ENCODE measurements at regions not wholly inside any gene's neighbourhood (a gene's known extent, or its start where the extent isn't known, plus 50 kb on each side); places are given as distances from the start of the nearest gene placed in this dataset.

DNA sequence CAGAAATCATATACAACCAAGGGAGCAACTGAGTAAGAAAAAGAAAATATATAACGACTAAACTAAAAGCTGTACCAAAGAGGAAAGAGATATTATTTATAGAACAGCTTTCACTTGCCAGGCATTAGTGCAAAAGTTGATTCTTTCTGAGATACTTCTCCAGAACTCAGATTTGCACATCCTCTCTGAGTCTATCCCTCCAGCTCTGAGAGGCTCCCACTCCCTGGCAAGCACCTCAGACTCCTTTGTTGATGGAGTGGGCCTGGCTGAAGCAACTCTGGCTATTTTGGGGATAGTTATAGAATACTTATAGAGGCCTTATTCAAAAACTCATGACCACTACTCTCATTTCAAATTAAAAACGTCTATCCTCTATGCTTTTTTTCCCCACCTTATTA, 501.6 kb upstream of the TNP1 start:
- H3K4me2 ChIP-seq (replicated peaks; ENCODE audit: extremely low read depth, low read length, poor library complexity, severe bottlenecking) = no peak overlapping the region
- H3K9ac ChIP-seq (ENCODE audit: insufficient read depth, low read length, poor library complexity, severe bottlenecking) = no peak overlapping the region
- intact Hi-C loops (cut with micrococcal nuclease) = no loop called here
- no peaks in the 10 kb centered on the region for H3K36me3 ChIP-seq (replicated peaks in 1 of 2; ENCODE audit: control insufficient read depth in 1 of 2, insufficient read depth in 2 of 2, low read length in 2 of 2)
- peaks cover 0 to 2% (median 0%) of the 10 kb centered on the region in 7 donors for H3K9me3 Mint-ChIP-seq
- H3K79me2 ChIP-seq (ENCODE audit: insufficient read depth, low read length) = no peaks in the 10 kb centered on the region
- peaks cover 48 to 52% of the 10 kb centered on the region in 2 donors for H3K4me1 ChIP-seq (ENCODE audit: control insufficient read depth in 1 of 2, insufficient read depth in 2 of 2, low read length in 2 of 2)
- peak overlapping the region in 1 of 2 donors; percentile 69 for H3K4me3 Mint-ChIP-seq
- DNase-seq = no peak
- no CpG with 5 or more reads among the region's 2 CpGs for WGBS (ENCODE audit: insufficient coverage)
- H3K27ac Mint-ChIP-seq = no peak overlapping the region
- peak overlapping the region in 1 of 3 experiments; percentile 1 for H3K4me3 ChIP-seq (replicated peaks in 1 of 3; ENCODE audit: low read depth in 2 of 3, low read length in 3 of 3)
- peaks cover 4 to 17% (median 15%) of the 10 kb centered on the region in 3 donors for H3K27me3 Mint-ChIP-seq (ENCODE audit: low read depth in 3 of 3)
- TF ChIP-seq, protein P1, sequence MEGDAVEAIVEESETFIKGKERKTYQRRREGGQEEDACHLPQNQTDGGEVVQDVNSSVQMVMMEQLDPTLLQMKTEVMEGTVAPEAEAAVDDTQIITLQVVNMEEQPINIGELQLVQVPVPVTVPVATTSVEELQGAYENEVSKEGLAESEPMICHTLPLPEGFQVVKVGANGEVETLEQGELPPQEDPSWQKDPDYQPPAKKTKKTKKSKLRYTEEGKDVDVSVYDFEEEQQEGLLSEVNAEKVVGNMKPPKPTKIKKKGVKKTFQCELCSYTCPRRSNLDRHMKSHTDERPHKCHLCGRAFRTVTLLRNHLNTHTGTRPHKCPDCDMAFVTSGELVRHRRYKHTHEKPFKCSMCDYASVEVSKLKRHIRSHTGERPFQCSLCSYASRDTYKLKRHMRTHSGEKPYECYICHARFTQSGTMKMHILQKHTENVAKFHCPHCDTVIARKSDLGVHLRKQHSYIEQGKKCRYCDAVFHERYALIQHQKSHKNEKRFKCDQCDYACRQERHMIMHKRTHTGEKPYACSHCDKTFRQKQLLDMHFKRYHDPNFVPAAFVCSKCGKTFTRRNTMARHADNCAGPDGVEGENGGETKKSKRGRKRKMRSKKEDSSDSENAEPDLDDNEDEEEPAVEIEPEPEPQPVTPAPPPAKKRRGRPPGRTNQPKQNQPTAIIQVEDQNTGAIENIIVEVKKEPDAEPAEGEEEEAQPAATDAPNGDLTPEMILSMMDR (IDR thresholded peaks at IDR 0.05) = no peak
- H3K27me3 ChIP-seq (ENCODE audit: control insufficient read depth in 2 of 2, insufficient read depth in 2 of 2, low read length in 2 of 2) = peaks cover 8 to 14% of the 10 kb centered on the region in 2 donors
- H4K20me1 ChIP-seq (ENCODE audit: insufficient read depth, low read length) = no peaks in the 10 kb centered on the region
- no peaks in the 10 kb centered on the region for H3K9me3 ChIP-seq (replicated peaks in 1 of 2; ENCODE audit: control insufficient read depth in 1 of 2, insufficient read depth in 1 of 2, low read length in 2 of 2)
- peaks cover 54% of the 10 kb centered on the region for H3K4me1 Mint-ChIP-seq
- no peak overlapping the region for H3K27ac ChIP-seq (ENCODE audit: low read depth in 1 of 2, low read length in 2 of 2)
- H3K36me3 Mint-ChIP-seq = peaks cover 0 to 7% of the 10 kb centered on the region in 2 donors
- H2AFZ ChIP-seq (ENCODE audit: insufficient read depth, low read depth, low read length, poor library complexity, severe bottlenecking) = no peak overlapping the region

DNA sequence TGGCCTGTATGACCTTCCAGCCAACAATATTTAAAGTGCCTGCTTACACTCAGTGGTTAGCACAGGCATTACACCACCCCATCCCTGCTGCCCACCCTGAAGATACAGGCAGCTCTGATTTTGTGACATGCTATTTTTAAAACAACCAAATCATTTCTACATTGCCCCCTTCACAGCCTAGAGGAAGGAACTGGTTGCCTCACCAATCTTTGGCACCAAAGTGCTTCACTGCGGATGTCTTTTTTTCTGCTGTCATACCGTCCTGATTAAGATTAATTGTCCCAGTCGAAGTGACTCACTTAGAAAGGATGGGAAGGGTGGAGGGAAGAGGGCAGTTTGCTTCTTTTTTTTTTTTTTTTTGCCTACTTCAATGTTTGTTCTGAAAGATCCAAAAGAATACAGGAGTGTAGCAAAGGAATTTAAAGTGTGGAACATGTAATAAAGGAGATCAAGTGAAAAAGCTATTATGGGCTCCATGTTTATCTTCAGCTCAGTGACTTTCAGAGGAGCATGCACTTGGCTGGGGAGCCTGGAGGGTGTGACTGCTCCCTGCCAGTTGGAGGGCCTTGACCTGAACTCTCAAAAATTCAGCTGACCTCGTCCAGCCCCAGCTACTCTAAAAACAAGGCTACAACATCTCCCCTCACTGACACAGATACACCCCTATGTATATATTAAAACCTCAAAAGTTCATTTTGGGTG, 501.1 kb upstream of the TNP1 start:
- DNase-seq = peak; percentile 13 to 39 (median 36)
- H3K4me3 ChIP-seq (replicated peaks in 1 of 3; ENCODE audit: low read depth in 2 of 3, low read length in 3 of 3) = peak overlapping the region in 1 of 3 experiments; percentile 1
- no peak overlapping the region for H2AFZ ChIP-seq (ENCODE audit: insufficient read depth, low read depth, low read length, poor library complexity, severe bottlenecking)
- no peak overlapping the region for H3K27ac ChIP-seq (ENCODE audit: low read depth in 1 of 2, low read length in 2 of 2)
- Mint-ChIP-seq H3K27ac (peak overlapping the region in 1 of 7 donors; percentile 56), H3K36me3 (peaks cover 0 to 7% of the 10 kb centered on the region in 2 donors), H3K27me3 (ENCODE audit: low read depth in 3 of 3) (peaks cover 4 to 19% (median 18%) of the 10 kb centered on the region in 3 donors), H3K4me3 (peak overlapping the region in 1 of 2 donors; percentile 69), H3K4me1 (peaks cover 54% of the 10 kb centered on the region), H3K9me3 (peaks cover 0 to 2% (median 0%) of the 10 kb centered on the region in 7 donors)
- no peaks in the 10 kb centered on the region for H3K36me3 ChIP-seq (replicated peaks in 1 of 2; ENCODE audit: control insufficient read depth in 1 of 2, insufficient read depth in 2 of 2, low read length in 2 of 2)
- 0% methylated on average over 1 of the region's 4 CpGs for WGBS (ENCODE audit: insufficient coverage)
- TF ChIP-seq, protein P1 (IDR thresholded peaks at IDR 0.05) = no peak
- peak overlapping the region; percentile 43 for H3K4me2 ChIP-seq (replicated peaks; ENCODE audit: extremely low read depth, low read length, poor library complexity, severe bottlenecking)
- no peak overlapping the region for H3K9ac ChIP-seq (ENCODE audit: insufficient read depth, low read length, poor library complexity, severe bottlenecking)
- H4K20me1 ChIP-seq (ENCODE audit: insufficient read depth, low read length) = no peaks in the 10 kb centered on the region
- peaks cover 48 to 52% of the 10 kb centered on the region in 2 donors for H3K4me1 ChIP-seq (ENCODE audit: control insufficient read depth in 1 of 2, insufficient read depth in 2 of 2, low read length in 2 of 2)
- intact Hi-C loops (cut with micrococcal nuclease) = no loop called here
- no peaks in the 10 kb centered on the region for H3K79me2 ChIP-seq (ENCODE audit: insufficient read depth, low read length)
- H3K9me3 ChIP-seq (replicated peaks in 1 of 2; ENCODE audit: control insufficient read depth in 1 of 2, insufficient read depth in 1 of 2, low read length in 2 of 2) = no peaks in the 10 kb centered on the region
- H3K27me3 ChIP-seq (ENCODE audit: control insufficient read depth in 2 of 2, insufficient read depth in 2 of 2, low read length in 2 of 2) = peaks cover 8 to 14% of the 10 kb centered on the region in 2 donors

Data from CD14-positive monocyte (primary cell).